Right lobe of liver (tissue), 4 donors: ENCODE measurements at regions not wholly inside any gene's neighbourhood (a gene's known extent, or its start where the extent isn't known, plus 50 kb on each side); places are given as distances from the start of the nearest gene placed in this dataset.

Experiments used
- CTCF ChIP-seq, 4 donors: fragments of 200-600 bp in 3 of 4; fragments of 450-650 bp in 1 of 4; IDR thresholded peaks; one replicate each; pipeline versions ENCODE4 v1.5.1 to v1.8.0; 2016 to 2022; ENCODE audit warnings: antibody characterized with exemption in 4 of 4, mild to moderate bottlenecking in 2 of 4
- POLR2A ChIP-seq: fragments of 450-650 bp; IDR thresholded peaks from one replicate; pipeline ENCODE4 v1.6.1; 2017; ENCODE audit warnings: antibody characterized with exemption, mild to moderate bottlenecking
- donor health status: DM: no; HTN: no; CAD: no.
- donor health status: DM: no; HTN: no; CAD: no.
- donor health status: DM: no; HTN: yes; CAD: no.

DNA sequence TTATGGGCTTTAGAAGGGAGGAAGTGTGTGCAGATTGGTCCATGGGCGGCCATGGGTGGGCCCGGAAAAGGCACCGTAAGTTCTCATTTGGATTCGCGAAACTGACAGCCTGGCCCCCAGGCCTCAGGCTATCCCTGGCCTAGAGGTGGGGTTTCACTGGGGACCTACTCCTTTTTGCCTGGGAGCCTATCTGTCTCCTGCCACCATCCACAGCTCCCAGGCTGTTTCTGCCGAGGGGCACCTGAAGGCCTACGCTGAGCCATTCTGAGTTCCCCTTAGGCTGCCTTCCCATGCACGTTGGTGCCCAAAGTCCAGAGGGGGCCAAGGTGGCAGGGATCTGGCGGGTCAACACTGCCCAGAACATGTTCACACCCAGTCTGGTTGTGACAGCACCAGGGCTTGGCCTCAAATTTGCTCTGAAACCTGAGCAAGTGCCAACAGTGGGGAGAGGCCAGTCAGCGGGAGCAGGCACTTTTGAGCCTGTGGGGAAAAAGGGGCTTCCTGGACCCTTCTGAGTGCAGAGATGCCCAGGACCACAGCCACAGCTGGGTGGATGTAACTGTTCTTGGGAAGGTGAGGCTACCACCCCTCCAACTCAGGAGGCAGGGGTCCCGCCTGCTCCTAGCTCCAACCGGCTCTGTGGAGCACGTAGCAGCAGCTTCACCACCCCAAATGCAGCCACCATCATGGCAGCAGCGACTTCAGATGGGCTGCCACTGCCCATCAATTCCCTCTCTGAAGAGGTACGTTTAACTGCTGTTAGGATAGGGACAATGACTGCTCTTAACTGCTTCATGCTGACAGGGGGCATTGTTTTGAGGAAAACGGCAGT is 73.6 kb upstream of the ZNF804A start:
- TF ChIP-seq CTCF (IDR thresholded peaks at IDR 0.05) (no peak), POLR2A (no peak)
